Testis (tissue), 2 donors: ENCODE measurements at regions not wholly inside any gene's neighbourhood (a gene's known extent, or its start where the extent isn't known, plus 50 kb on each side); places are given as distances from the start of the nearest gene placed in this dataset.

Experiments used
- CTCF ChIP-seq, 3 experiments: fragments of 450-650 bp in 2 of 3; fragments of 200-600 bp in 1 of 3; sonication (generic) in 1 of 3; IDR thresholded peaks; one replicate each; pipeline ENCODE4 v1.5.1; 2016 to 2019; ENCODE audit warnings: antibody characterized with exemption in 3 of 3, mild to moderate bottlenecking in 2 of 3, moderate library complexity in 1 of 3
- POLR2A ChIP-seq: fragments of 450-650 bp; IDR thresholded peaks from one replicate; pipeline ENCODE4 v1.6.1; 2017; ENCODE audit warnings: antibody characterized with exemption, mild to moderate bottlenecking, moderate library complexity

- TF ChIP-seq CTCF (IDR thresholded peaks at IDR 0.05) (no peak), POLR2A (no peak)
Measured at GRCh38 chr5:155839251-155840037, 487.5 kb upstream of the SGCD start.
